ENCODE measurements at regions not wholly inside any gene's neighbourhood (a gene's known extent, or its start where the extent isn't known, plus 50 kb on each side); places are given as distances from the start of the nearest gene placed in this dataset.

DNA sequence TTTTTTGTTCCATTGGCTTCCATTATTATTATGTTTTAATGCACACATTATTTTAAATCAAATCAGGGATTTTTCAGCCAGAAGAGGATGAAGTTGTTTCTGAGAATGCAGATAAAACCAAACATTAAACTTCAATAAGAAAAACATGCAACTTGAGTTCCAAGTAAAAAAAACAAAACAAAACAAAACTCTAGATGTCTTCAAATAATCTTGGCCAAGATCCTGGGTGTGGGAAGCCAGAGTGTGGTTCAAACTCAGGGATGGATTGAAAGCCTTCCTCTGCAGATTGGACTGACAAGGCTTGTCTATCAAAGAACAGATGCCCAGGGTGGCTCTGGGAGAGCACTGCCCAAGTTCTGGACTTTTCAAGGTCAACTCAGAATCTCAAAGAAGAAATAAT, 134.1 kb downstream of the LCA5 start:
- TF ChIP-seq, protein P1, sequence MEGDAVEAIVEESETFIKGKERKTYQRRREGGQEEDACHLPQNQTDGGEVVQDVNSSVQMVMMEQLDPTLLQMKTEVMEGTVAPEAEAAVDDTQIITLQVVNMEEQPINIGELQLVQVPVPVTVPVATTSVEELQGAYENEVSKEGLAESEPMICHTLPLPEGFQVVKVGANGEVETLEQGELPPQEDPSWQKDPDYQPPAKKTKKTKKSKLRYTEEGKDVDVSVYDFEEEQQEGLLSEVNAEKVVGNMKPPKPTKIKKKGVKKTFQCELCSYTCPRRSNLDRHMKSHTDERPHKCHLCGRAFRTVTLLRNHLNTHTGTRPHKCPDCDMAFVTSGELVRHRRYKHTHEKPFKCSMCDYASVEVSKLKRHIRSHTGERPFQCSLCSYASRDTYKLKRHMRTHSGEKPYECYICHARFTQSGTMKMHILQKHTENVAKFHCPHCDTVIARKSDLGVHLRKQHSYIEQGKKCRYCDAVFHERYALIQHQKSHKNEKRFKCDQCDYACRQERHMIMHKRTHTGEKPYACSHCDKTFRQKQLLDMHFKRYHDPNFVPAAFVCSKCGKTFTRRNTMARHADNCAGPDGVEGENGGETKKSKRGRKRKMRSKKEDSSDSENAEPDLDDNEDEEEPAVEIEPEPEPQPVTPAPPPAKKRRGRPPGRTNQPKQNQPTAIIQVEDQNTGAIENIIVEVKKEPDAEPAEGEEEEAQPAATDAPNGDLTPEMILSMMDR (IDR thresholded peaks at IDR 0.05), result no peak
- no peak for TF ChIP-seq POLR2A (IDR thresholded peaks at IDR 0.05)
